GM21619 (cell line): ENCODE measurements at regions not wholly inside any gene's neighbourhood (a gene's known extent, or its start where the extent isn't known, plus 50 kb on each side); places are given as distances from the start of the nearest gene placed in this dataset.

ENCODE experiments used
- ATAC-seq: cut with Tn5 transposase; IDR thresholded peaks from one replicate; pipeline ENCODE4 v1.9.1; 2021; ENCODE audit not compliant: unreplicated experiment

DNA sequence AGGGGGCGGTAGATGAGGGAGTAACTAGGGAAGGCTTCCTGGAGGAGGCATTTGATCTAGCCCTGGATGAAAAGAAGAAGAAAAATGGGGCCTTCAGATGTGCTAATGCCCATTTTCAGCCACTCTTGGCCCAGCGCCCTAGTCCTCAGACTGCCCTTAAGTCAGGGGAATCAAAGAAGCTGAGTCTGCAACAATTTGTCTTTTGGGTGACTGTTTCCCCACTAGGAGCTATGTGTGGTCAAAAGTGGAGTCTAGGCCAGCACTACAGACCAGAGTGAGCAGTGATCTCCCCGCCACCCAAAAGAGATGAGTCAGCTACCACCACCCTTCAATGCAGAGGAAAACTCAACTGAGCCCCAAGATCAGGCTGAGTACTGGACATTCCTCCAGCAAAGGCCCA is 542.1 kb downstream of the BNC2 start:
- no peak for ATAC-seq

DNA sequence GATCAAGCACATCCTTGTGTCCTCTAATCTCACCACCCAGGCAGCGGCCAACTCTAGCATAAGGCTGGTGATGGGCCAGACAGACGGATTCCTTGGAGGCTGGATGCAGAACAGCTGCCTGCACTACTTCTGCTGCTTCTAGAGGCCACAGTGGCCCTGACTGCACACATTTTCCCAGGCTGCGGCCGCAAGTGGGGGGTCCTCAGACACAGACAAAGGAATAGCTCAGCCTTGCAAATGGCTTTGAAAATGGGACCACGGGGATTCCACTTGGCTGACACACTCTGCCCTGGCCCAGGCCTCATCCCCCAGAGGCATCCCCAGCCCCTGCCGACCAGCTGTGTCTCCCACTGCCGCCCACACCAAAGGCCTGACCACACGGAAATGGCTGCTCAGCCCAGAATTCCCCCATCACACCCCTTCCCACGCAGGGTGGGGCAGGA is 540.8 kb downstream of the BNC2 start:
- no peak for ATAC-seq

DNA sequence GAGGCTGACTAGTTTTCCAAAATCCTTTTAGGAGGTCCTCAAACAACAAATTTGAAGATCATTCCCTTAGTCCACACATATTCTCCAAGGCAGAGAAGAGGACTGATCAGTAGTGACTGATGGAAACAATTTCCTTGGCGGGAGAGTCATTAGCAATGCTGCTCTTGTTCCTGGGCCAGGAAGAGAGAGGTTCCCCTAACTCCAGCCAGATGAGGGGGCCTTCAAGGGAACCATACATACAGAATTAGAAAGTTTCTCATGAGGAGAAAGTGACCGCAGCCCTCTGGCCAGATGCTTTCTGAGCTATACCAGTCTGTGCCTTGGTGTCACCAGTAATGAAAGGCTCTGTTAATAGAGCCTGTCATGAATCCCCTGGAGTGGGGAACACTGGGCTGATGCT is 539.4 kb downstream of the BNC2 start:
- no peak for ATAC-seq

DNA sequence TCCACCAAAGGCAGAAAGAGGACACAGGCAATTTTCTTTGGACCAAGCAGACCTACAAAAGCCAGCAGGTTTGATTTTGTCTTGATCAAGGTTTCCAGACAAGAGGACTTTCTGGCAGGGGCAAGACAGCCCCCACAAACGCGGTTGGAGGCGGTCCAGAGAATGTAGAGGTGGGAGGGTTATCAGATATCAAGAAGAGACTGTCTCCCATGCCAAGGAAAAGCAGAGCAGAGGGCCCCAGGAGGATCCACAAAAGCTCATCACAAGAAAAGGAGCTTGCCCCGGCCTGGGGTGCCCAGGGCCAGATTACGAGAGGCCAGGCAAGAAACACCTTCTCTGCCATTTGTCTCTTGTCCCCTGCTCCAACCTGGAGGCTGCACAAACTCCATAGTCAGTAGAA is 538.9 kb downstream of the BNC2 start:
- no peak for ATAC-seq

DNA sequence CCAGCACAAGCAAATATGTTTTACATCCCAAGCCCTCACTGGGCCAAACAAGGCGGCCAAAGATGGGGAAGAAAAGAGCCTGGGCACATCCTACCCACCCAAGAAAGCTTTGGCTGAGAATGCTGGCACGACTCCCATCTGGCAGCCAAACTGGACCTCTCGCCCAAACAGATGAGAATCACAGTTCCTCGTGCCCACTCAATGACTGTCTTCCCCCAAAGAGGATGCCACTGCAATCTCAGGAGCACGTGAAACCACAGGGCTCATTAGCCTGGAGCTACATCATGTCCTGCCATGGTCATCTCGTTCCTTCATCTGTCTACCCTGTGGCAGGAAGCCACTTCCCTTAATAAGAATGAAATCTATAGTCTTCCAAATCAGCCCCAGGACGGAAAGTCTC is 536.8 kb downstream of the BNC2 start:
- ATAC-seq = no peak

DNA sequence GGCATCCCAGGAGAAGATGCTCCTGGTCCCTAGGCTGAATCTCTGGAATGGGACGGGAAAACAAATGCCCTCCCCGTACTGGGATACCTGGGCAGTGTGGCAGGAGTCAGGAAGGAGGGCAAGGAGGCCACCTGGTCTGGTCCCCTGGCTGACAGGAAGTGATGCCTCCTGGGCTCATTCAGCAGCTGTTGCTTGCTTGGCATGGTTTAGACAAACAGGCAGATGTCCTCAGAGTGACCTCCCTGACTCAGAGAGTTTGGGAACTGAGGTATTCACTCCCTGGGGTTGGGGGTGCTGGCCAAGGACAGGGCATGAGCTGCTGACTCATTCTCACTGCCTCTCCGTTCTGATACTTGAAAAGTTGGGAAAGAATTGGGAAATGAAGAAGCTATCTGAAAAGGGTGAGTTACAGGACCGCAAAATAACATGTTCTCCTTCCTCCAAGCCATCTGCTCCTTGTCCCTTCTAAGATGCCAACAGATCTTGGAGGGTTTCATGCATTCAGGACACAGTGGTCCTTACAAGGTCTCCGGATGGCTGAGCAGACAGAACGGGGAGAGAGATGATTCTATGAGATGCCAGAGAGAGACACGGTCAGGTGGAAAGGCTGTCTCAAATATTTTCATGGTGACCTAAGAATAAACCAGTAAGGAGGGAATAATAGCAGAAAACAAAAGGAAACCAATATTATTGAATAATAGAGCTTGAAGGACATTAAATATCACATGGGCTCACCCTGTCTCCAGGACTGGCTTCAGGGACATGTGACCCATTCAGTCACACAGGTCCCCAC is 534.5 kb downstream of the BNC2 start:
- no peak for ATAC-seq

DNA sequence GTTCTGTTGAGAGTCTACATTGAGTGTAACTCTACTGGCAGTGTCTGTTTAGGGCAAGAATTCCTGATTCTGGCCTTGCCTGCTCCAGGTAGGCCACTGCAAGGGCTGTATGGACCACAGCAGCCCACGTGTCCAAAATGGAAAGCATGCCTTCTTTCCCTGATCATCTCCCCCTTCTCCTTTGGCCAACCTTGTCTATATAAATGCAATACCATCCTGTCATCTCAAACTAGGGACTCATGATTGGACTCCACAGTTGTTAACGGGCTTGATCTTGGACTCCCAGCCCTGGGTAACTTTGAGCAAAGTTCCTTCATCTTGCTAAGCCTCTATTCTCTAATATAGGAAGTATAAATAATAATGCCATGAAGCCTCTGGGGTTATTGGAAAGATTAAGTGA is 533.6 kb downstream of the BNC2 start:
- ATAC-seq = no peak

DNA sequence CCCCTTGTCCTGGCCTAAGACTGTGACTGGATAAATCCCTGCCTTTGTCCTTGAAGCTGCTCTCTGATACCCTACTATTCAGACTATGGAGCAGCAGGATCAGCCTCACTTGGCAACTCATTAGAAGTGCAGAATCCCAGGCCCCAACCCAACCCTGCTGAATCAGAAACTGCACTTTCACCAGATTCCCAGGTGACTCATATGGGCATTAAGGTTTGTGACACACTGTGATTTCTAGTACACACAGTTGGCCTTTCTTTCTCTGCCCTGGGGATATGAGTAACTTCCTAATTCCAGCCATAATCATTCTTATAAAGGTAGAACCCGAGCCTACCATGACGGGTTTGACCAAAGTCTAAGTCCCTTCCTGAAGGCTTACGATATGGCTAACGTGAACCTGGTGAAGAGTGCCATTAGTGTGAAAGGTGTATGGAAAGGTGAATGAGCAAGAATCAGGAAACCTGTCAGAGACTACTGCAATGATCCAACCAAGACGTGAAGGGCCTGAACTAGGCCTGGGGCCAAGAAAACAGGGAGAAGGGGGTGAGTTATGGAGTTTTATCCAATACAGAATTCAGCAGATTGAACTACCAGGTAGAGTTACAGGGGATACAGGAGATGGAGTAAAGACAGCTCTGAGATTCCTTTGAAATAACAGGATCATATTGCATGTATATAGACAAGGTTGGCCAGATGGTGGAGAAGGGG is 533.0 kb downstream of the BNC2 start:
- ATAC-seq = no peak

DNA sequence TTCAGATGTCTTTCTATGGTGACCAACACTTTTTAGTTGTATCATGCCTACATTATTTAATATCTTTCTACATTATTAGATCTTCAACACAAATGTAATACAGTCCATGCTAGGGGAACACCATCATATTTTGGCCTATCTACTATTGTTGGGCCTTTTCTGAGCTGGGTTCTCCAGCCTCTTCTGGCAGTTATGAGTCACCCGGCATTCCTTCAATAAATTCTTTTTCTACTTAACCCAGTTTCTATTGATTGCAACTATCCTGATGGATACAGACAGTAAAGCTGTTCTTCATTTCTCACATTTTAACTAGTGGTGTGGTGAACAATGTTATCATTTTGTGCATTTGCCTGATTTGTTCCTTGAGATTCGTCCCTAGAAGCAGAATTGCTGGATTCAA is 529.3 kb downstream of the BNC2 start:
- ATAC-seq = no peak

DNA sequence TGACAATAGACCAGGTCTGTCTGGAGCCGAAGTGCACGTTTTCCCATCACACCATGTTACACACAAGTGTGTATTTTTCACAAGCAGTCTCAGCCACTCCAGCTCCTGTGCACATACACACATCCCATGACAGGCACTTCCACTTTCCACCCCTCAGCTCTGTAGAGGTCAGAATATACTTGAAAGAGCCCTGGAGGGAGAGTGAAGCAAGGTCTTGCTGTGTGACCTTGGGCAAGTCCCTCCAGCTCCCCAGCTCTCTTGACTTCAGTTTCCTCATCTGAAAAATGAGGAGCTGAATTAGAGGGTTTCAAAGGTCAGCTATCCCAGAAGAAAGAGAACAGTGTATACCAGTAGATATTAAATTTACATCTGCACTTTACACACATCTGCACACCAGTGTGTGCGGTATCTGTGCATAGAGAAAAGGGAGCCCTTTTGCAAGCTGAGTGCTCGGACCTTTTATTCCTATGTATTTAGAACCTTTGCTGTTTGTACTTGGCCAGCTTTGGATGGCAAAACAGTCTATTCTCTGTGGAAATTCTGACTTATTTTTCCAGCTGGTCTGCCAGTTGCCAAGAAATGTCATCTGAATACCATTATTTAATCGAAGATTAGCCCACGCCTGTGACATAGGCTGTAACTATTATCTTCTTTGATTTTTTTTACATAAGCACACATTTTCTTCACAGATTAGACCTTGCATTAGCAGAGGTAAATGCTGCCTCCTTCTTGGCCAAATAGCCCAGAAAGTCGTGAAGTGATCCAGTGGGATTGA is 528.0 kb downstream of the BNC2 start:
- no peak for ATAC-seq

DNA sequence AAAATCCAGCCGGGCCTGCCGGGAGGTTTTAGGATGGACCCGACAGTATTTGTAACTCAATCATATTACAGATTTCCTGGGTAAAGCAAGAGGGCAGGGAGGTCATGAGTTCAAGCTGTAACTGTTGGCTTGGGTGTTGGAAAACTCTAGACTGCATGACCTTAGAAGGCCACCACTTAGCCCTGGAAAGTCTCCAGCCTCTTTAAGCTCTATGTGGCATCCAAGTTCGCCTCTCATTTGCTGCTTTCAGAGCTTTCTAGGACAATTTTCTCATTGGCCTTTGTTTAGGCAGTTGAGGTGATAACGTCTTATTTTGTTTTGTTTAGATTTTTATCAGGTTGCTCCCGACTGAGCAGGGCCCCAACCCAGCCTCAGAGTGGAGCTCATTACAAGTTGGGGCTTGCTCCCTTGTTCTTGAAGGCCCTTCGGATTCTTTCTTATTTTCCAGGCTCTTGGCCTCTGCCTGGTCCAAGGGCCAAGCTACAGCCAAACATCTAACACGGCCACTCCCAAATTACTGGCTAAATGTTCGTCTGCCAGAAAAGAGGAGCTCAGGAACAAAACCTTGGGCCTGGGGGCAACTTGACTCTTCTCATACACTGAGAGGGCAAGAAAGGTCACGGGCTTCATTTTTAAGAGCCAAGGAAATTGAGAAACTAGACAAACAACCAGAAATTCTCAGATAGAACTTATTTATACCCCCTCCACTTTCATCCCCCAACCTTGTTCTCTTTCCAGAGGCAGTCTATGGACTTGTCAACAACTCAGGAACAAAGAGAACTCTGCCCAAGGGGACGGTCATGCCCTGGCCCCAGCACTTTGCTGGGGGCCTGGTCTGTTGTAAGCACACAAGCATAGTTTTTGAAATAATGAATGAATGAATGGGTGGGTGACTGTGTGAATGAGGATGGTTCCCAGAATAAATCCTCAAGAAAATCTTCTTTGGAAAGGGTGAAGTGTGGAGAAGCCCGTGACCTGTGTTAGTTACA is 526.9 kb downstream of the BNC2 start:
- no peak for ATAC-seq

DNA sequence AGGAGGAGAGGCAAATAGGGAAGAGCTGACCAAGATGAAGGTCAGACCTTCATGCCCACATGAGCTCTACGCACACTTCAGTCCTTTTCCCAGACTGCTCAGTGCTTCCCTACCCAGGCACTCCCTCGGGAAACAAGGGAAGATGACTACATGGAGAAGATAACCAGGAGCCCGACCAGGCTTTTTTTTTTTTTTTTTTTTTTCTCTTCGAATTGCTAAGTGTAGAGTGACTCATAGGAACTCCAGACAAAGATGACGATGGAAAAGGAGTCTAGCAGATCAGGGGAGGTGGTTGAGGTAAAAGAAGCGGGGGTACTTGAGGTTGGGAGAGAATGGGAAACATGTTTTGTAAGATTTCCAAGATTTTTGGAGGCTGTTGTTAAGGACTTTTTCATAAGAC is 526.1 kb downstream of the BNC2 start:
- no peak for ATAC-seq

DNA sequence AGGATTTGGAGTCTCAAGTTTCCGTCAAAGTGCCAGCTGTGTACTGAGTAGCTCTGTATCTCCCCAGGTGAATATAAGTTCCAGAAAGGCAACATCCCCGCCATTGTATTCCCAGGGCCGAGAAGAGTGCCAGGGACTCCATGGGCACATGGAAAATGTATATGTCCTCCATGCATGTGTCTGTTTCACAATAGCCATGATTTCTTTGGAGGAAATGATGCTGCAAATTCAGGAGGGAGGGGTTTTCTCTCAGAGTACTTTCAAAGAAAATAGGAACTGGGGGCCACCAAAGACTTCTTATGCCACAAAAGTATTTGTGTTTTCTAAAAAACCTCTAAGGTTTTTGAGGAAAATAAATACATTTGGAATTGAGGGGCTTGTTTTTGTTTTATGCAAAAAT is 524.6 kb downstream of the BNC2 start:
- ATAC-seq = no peak

DNA sequence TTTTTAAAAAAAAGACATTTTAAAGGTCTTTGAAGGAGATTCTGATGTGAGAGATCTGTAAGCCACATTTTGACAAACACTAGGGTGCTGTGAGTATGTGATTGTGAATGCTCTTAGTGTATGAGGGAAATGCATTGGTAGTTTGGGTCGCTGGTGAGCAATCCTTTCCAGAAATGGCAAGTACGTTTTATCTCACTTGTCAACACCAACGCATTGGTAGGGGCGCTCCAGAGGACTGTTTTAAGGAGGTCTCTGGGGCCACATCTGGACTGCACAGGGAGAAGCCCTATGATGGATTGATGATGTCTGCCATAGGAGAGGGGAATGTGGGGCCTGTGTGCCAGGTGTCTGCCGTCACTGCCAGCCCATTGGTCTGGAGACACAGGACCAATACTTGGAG is 522.6 kb downstream of the BNC2 start:
- ATAC-seq = no peak

DNA sequence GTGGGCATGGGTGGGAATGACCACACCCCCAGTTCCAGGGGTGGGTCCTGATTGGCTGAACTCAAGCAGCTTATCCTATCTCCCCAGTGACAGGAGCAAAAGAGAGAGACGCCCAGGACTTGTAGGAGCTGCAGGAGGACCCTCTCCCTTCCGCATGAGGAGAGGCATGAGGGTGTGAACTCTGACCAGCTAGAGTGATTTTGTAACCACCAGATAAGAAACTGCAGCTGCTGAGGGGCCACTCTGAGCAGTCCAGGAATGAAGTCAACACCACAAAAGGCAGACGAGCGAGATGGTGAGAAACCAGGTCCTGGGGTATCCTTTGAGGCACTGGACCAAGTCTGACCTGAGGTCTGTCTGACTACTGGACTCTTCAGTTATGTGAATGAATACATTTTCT is 521.9 kb downstream of the BNC2 start:
- ATAC-seq = no peak

DNA sequence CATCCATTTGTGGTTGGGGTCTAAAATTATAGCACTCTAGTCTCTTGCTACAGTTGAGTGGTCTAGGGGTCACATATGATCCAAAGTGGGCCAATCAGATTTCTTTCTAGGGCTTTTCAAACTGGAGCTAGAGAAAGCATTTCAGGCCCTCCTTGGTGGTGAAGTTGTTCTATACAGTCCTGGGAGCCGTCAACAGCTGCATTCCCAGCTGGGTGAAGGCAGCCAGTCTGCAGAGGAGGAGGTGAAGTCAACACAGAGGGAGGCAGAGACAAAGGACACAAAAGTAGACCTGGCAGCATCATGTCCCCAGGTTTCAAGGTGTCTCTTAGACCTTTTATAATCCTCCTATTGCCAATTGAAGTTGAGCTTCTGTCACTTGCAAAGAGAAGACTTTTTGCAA is 518.2 kb downstream of the BNC2 start:
- no peak for ATAC-seq

DNA sequence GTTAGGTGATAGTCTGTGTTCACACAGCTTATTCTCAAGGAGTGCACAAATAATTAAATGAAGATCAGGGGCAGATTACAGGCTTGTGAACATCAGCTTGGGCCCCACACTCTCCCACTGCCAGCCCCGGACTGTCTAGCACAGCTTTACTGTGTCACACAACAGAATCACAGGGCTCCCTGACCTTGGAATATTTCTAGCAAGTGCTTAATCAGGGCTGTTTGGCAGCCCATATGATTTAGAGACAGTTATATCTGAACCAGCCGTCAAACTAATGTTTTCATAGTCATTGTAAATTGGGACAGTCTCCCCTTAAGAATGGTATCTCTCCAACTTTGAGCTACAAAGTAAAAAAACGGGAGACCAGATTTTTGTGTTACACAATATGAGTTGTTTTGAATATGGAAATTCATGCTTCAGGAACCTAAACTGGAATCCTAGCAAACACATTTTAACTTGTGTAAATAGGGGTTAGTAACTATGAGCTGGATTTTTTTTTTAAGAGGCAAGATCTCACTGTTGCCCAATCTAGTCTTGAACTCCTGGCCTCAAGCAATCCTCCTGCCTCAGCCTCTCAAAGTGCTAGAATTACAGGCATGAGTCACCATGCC is 517.6 kb downstream of the BNC2 start:
- ATAC-seq = no peak

DNA sequence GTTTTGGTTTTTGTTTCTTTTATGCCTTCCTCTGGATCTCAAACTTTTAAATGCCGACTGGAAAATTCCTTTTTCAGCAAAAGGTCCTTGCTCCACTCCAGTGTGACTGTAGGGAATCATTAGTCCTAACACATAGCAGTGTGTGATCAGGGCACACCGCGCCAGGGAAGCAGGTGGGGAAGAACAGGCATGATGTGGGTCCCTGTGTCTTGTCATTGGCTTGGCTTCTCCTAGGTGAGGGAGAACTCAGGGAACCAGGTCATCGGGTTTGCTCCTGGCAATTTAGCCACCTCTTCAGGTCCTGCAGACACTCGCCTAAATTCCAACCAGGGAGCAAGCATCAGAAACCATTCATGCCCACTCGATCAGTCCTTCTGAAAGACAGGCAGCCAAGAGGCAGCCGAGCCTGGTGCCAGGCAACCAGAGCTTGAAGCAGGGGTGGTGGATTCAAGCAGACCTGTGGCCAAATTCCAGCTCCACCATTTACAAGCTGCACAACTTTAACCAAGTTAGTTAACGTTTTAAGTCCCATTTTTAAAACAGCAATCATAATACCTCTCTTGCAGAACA is 514.2 kb downstream of the BNC2 start:
- no peak for ATAC-seq

DNA sequence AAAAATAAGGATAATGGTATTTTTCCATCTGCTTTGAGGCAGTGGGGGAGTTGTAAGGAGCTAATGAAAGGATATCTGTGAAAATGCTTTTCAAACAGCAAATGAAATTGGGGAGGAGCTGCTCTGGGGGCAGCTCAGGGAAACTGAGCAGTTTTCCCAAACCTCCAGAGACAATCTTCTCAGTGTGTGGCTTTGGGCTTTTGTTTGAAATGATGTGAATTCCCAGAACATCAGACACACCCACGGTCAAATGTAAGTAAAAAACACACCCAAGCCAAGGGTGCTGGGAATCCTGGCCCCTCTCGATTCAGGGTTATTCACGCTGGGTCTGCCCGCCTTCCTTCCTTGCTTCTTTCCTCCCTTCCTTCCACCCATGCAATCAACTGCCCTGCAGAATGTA is 512.6 kb downstream of the BNC2 start:
- no peak for ATAC-seq

DNA sequence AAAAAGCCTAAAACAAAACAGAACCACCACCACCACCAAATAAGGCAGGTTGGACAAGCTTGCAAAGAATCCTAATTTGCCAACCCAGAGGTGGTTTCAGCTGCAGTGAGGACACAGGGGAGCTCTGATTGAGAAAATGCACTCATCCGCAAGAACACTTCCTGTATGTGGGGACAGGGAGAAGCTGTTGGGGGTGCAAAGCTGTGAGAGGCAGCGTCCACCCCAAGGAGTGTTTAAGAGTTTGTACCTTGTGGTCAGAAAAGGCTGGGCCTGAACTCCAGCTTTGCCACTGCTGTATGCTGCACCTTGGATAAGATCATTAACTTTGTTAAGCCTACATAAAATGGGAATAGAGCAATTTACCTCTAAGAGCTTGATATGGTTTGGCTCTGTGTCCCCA is 511.7 kb downstream of the BNC2 start:
- ATAC-seq = no peak
